A549 (cell line): ENCODE measurements at regions not wholly inside any gene's neighbourhood (a gene's known extent, or its start where the extent isn't known, plus 50 kb on each side); places are given as distances from the start of the nearest gene placed in this dataset.

Source experiments
- small RNA-seq, 6 experiments: library from RNA; depleted of rRNA; stranded (forward); fragments of <200 nt; gene quantifications; one replicate each; pipeline ENCODE3, GENCODE V24; 2012

Small RNA genes lying in the stretch of these regions (small RNA-seq; reads per million reads assigned to genes)
- gene KRT18P53: 0 reads per million in 6 experiments
